PFSK-1 (cell line): ENCODE measurements at regions not wholly inside any gene's neighbourhood (a gene's known extent, or its start where the extent isn't known, plus 50 kb on each side); places are given as distances from the start of the nearest gene placed in this dataset.

Experiments
- FOXP2 ChIP-seq: optimal IDR thresholded peaks from 2 replicates; pipeline ENCODE3; 2011; ENCODE audit warnings: borderline replicate concordance, control low read depth, inconsistent platforms; ENCODE audit not compliant: insufficient read depth; ENCODE audit errors: extremely low read length, extremely low read depth
- POLR2AphosphoS5 ChIP-seq: IDR thresholded peaks from 2 replicates; pipeline ENCODE4 v1.6.1; 2012; ENCODE audit warnings: low read depth, mild to moderate bottlenecking, control low read depth, low read length, moderate library complexity
- REST ChIP-seq, 2 experiments: IDR thresholded peaks; 2 replicates each; pipeline versions ENCODE4 v1.6.1 to v1.8.0; 2011 to 2012; ENCODE audit warnings: low read depth in 2 of 2, low read length in 2 of 2, control low read depth in 1 of 2, inconsistent platforms in 1 of 2, mild to moderate bottlenecking in 1 of 2, moderate library complexity in 1 of 2; ENCODE audit not compliant: insufficient read depth in 1 of 2
- SIN3A ChIP-seq: IDR thresholded peaks from 2 replicates; pipeline ENCODE4 v1.6.1; 2012; ENCODE audit warnings: mild to moderate bottlenecking, low read length, moderate library complexity, borderline replicate concordance; ENCODE audit not compliant: insufficient read depth
- TAF1 ChIP-seq: IDR thresholded peaks from 2 replicates; pipeline ENCODE4 v1.6.1; 2012; ENCODE audit warnings: low read length, control low read depth, borderline replicate concordance; ENCODE audit not compliant: insufficient read depth

GRCh38 chr3:110521019-110521418 lies 550.6 kb upstream of the NECTIN3 start:
- TF ChIP-seq FOXP2 = no peak
- TF ChIP-seq TAF1 = no peak
- TF ChIP-seq REST (IDR thresholded peaks at IDR 0.05; ENCODE audit: insufficient read depth in 1 of 2, low read depth in 2 of 2, low read length in 2 of 2) = no peak
- no peak for TF ChIP-seq POLR2AphosphoS5
- TF ChIP-seq SIN3A = no peak

GRCh38 chr3:110526777-110527727 lies 544.6 kb upstream of the NECTIN3 start:
- no peak for TF ChIP-seq FOXP2

- TF ChIP-seq REST (IDR thresholded peaks at IDR 0.05; ENCODE audit: insufficient read depth in 1 of 2, low read depth in 2 of 2, low read length in 2 of 2) (no peak), SIN3A (no peak), POLR2AphosphoS5 (no peak), FOXP2 (no peak), TAF1 (no peak)
These were observed 543.1 kb upstream of the NECTIN3 start for GRCh38 chr3:110528305-110529121.

GRCh38 chr3:110530902-110531301 lies 540.7 kb upstream of the NECTIN3 start:
- TF ChIP-seq FOXP2 (no peak), SIN3A (no peak), POLR2AphosphoS5 (no peak), REST (IDR thresholded peaks at IDR 0.05; ENCODE audit: insufficient read depth in 1 of 2, low read depth in 2 of 2, low read length in 2 of 2) (no peak), TAF1 (no peak)

- TF ChIP-seq FOXP2 (no peak), POLR2AphosphoS5 (no peak), REST (IDR thresholded peaks at IDR 0.05; ENCODE audit: insufficient read depth in 1 of 2, low read depth in 2 of 2, low read length in 2 of 2) (no peak), SIN3A (no peak), TAF1 (no peak)
These were observed 538.5 kb upstream of the NECTIN3 start for GRCh38 chr3:110533089-110533488.
